ENCODE measurements at regions not wholly inside any gene's neighbourhood (a gene's known extent, or its start where the extent isn't known, plus 50 kb on each side); places are given as distances from the start of the nearest gene placed in this dataset.

- DNase-seq, result no peak
- Histone ChIP-seq H3K27me3 (no peaks in the 10 kb centered on the region), H3K27ac (no peak overlapping the region), H3K9me3 (no peaks in the 10 kb centered on the region), H3K9ac (ENCODE audit: low read depth in 2 of 2, low read length in 2 of 2) (no peak overlapping the region), H3K4me1 (no peaks in the 10 kb centered on the region), H3K4me3 (no peak overlapping the region), H3K36me3 (no peaks in the 10 kb centered on the region)
- intact Hi-C loops (cut with DNase I), result no loop called here
- no peak for TF ChIP-seq CTCF (IDR thresholded peaks at IDR 0.05)
Measured at GRCh38 chr13:84315527-84315926, 433.3 kb upstream of the SLITRK1 start.

DNA sequence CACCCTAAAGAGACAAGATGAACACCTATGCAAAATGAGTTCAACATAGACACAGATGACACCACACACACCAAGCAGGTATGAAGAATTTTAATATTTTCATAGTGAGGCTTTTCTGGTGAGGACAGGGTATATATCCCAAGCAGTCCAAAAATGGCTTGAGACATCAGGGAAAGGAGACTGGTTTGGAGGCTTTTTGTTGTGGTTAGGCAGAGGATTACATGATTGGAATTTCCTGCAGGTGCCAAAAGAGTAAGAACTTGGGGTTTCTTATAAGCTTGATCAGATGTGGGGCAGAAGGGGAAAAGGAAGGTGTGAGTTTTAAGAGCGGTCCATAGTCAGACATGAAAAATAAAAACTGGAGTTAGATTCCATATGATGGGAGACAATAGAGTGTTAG lies 420.8 kb upstream of the SLITRK1 start:
- Histone ChIP-seq H3K27me3 (no peaks in the 10 kb centered on the region), H3K9me3 (no peaks in the 10 kb centered on the region), H3K27ac (no peak overlapping the region), H3K36me3 (no peaks in the 10 kb centered on the region), H3K4me3 (no peak overlapping the region), H3K9ac (ENCODE audit: low read depth in 2 of 2, low read length in 2 of 2) (no peak overlapping the region), H3K4me1 (no peaks in the 10 kb centered on the region)
- intact Hi-C loops (cut with DNase I), result no loop called here
- DNase-seq, result no peak
- no peak for TF ChIP-seq CTCF (IDR thresholded peaks at IDR 0.05)

GRCh38 chr13:84297251-84297650 lies 415.0 kb upstream of the SLITRK1 start:
- no peaks in the 10 kb centered on the region for H3K9me3 ChIP-seq
- intact Hi-C loops (cut with DNase I), result no loop called here
- H3K27me3 ChIP-seq, result no peaks in the 10 kb centered on the region
- TF ChIP-seq CTCF (IDR thresholded peaks at IDR 0.05), result no peak
- no peak for DNase-seq
- H3K4me1 ChIP-seq, result no peaks in the 10 kb centered on the region
- H3K4me3 ChIP-seq, result no peak overlapping the region
- no peak overlapping the region for H3K27ac ChIP-seq
- H3K9ac ChIP-seq (ENCODE audit: low read depth in 2 of 2, low read length in 2 of 2), result no peak overlapping the region
- no peaks in the 10 kb centered on the region for H3K36me3 ChIP-seq

GRCh38 chr13:84296401-84296800 lies 414.1 kb upstream of the SLITRK1 start:
- Histone ChIP-seq H3K36me3 (no peaks in the 10 kb centered on the region), H3K27ac (no peak overlapping the region), H3K27me3 (no peaks in the 10 kb centered on the region), H3K9me3 (no peaks in the 10 kb centered on the region), H3K4me3 (no peak overlapping the region), H3K9ac (ENCODE audit: low read depth in 2 of 2, low read length in 2 of 2) (no peak overlapping the region), H3K4me1 (no peaks in the 10 kb centered on the region)
- no peak for DNase-seq
- intact Hi-C loops (cut with DNase I), result no loop called here
- no peak for TF ChIP-seq CTCF (IDR thresholded peaks at IDR 0.05)

DNA sequence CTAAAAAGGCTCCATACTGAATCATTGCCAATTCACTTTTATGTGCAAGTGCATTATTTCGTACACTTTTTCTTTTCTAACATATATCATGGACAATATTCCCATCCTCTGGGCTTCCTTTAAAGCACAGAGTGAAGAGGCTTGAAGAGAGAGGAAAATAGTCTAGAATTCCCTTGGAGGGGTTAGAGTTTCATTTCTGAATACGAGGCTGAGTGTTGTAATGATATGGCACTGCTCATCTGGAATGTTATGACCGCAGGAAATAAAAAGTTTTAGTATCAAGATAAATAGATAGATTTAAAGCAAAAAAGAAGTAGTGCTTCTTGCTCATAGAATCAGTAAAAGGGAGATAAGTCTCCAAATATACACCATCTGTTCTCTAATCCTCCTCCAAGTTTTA lies 412.3 kb upstream of the SLITRK1 start:
- DNase-seq, result no peak
- Histone ChIP-seq H3K27me3 (no peaks in the 10 kb centered on the region), H3K9me3 (no peaks in the 10 kb centered on the region), H3K4me3 (no peak overlapping the region), H3K9ac (ENCODE audit: low read depth in 2 of 2, low read length in 2 of 2) (no peak overlapping the region), H3K27ac (no peak overlapping the region), H3K4me1 (no peaks in the 10 kb centered on the region), H3K36me3 (no peaks in the 10 kb centered on the region)
- TF ChIP-seq CTCF (IDR thresholded peaks at IDR 0.05), result no peak
- intact Hi-C loops (cut with DNase I), result no loop called here

DNA sequence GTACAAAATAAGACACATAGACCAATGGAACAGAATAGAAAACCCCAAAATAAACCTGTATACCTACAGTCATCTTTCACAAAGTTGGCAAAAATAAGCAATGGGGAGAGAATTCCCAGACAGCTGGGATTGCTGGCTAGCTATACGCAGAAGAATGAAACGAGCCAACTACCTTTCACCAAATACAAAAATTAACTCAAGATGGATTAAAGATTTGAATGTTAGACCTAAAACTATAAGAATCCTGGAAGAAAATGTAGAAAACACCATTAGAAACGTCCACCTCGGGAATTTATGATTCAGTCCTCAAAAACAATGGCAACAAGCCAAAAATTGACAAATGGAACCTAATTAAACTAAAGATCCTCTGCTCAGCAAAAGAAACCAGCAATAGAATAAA lies 408.1 kb upstream of the SLITRK1 start:
- intact Hi-C loops (cut with DNase I), result no loop called here
- TF ChIP-seq CTCF (IDR thresholded peaks at IDR 0.05), result no peak
- H3K27me3 ChIP-seq, result no peaks in the 10 kb centered on the region
- H3K4me1 ChIP-seq, result no peaks in the 10 kb centered on the region
- no peak for DNase-seq
- H3K9ac ChIP-seq (ENCODE audit: low read depth in 2 of 2, low read length in 2 of 2), result no peak overlapping the region
- H3K4me3 ChIP-seq, result no peak overlapping the region
- H3K9me3 ChIP-seq, result no peaks in the 10 kb centered on the region
- H3K27ac ChIP-seq, result no peak overlapping the region
- H3K36me3 ChIP-seq, result no peaks in the 10 kb centered on the region
